HepG2 (cell line): ENCODE measurements at regions not wholly inside any gene's neighbourhood (a gene's known extent, or its start where the extent isn't known, plus 50 kb on each side); places are given as distances from the start of the nearest gene placed in this dataset.

ENCODE experiments used
- AKAP8 ChIP-seq: sonication (generic); formaldehyde crosslinking; IDR thresholded peaks from 2 replicates; pipeline ENCODE4 v1.5.1; 2020; ENCODE audit warnings: mild to moderate bottlenecking, missing genetic modification reagents
- CEBPG ChIP-seq: IDR thresholded peaks from 2 replicates; pipeline ENCODE4 v1.6.1; 2016
- GATAD1 ChIP-seq: IDR thresholded peaks from 2 replicates; pipeline ENCODE4 v1.6.1; 2016; ENCODE audit warnings: missing genetic modification reagents, missing compliant biosample characterization
- HDAC2 ChIP-seq: sonication (generic); formaldehyde crosslinking; IDR thresholded peaks from 2 replicates; pipeline ENCODE4 v1.4.0; 2020; ENCODE audit warnings: missing genetic modification reagents
- JUN ChIP-seq: sonication (generic); formaldehyde crosslinking; IDR thresholded peaks from 2 replicates; pipeline ENCODE4 v1.4.0; 2020; ENCODE audit warnings: mild to moderate bottlenecking, missing genetic modification reagents
- JUNB ChIP-seq: sonication (generic); formaldehyde crosslinking; IDR thresholded peaks from 2 replicates; pipeline ENCODE4 v1.8.0; 2022; ENCODE audit warnings: missing genetic modification reagents, mild to moderate bottlenecking, borderline replicate concordance
- POLR2A ChIP-seq, 2 experiments: IDR thresholded peaks; 2 replicates each; pipeline ENCODE4 v1.6.1; 2011; ENCODE audit warnings: low read depth in 2 of 2, low read length in 2 of 2, mild to moderate bottlenecking in 1 of 2, moderate library complexity in 1 of 2; ENCODE audit not compliant: insufficient read depth in 1 of 2
- POLR2AphosphoS2 ChIP-seq: IDR thresholded peaks from 2 replicates; pipeline ENCODE4 v1.6.1; 2011; ENCODE audit warnings: low read depth, low read length, improper control_type of control experiment
- SIN3A ChIP-seq: IDR thresholded peaks from 2 replicates; pipeline ENCODE4 v1.6.1; 2011; ENCODE audit warnings: low read depth, mild to moderate bottlenecking, control low read depth, low read length, borderline replicate concordance
- SP140L ChIP-seq: sonication (generic); formaldehyde crosslinking; IDR thresholded peaks from 2 replicates; pipeline ENCODE4 v1.4.0; 2020; ENCODE audit warnings: missing genetic modification reagents, borderline replicate concordance
- TCF12 ChIP-seq, 2 experiments: fragments of 450-650 bp in 1 of 2; sonication (generic) in 1 of 2; formaldehyde crosslinking in 1 of 2; IDR thresholded peaks; 2 replicates each; pipeline versions ENCODE4 v1.6.1 to v1.8.0; 2017 to 2022; ENCODE audit warnings: antibody characterized with exemption in 1 of 2, mild to moderate bottlenecking in 1 of 2, missing genetic modification reagents in 1 of 2, moderate library complexity in 1 of 2
- YY1 ChIP-seq: IDR thresholded peaks from 2 replicates; pipeline ENCODE4 v1.6.1; 2011; ENCODE audit warnings: low read length, low read depth, moderate library complexity, mild to moderate bottlenecking; ENCODE audit not compliant: insufficient read depth, insufficient replicate concordance

DNA sequence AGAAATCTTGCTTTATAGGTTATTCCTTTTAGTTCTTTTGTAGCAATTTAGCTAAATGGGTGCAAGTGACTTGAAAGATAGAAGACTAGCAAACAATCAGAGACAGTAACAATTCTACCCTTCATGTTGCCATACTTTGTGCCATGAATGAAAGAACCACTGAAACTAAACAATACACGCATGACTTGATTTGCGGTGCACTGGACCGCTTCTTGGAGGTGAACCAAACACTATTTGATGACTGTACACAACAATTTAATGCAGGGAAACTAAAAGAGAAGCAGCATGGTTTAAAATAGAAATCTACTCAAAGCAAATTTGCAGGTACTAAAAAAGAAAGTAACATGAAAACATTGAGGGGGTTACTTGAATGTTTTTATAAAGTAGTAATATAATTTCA lies 331.0 kb upstream of the RARB start:
- TF ChIP-seq GATAD1 (CRISPR knock-in tag) (no peak), AKAP8 (CRISPR knock-in tag) (no peak), SP140L (no peak), POLR2A (IDR thresholded peaks at IDR 0.05; ENCODE audit: insufficient read depth in 1 of 2, low read depth in 2 of 2, low read length in 2 of 2) (no peak), HDAC2 (CRISPR knock-in tag) (no peak), POLR2AphosphoS2 (no peak), CEBPG (CRISPR knock-in tag) (no peak), SIN3A (no peak), YY1 (no peak), TCF12 (IDR thresholded peaks at IDR 0.05) (no peak), TCF12 (CRISPR knock-in tag; IDR thresholded peaks at IDR 0.05) (no peak), JUNB (CRISPR knock-in tag) (no peak), JUN (no peak)
